OCI-LY7 (cell line): ENCODE measurements at regions not wholly inside any gene's neighbourhood (a gene's known extent, or its start where the extent isn't known, plus 50 kb on each side); places are given as distances from the start of the nearest gene placed in this dataset.
A peak's percentile ranks its signal among the peaks of the same experiment; 100 is the strongest.

ENCODE experiments used
- BruUV-seq: library from RNA; stranded (reverse); fragments of 400-500 nt; replicated peaks from 2 replicates; lab custom pipeline; 2021; lab: Mats Ljungman, UMichigan
- CTCF ChIA-PET: fragments of 300-600 bp; sonication (Branson Sonifier 250); formaldehyde crosslinking; loops from one replicate; lab custom pipeline; 2022; ENCODE audit warnings: antibody characterized with exemption; ENCODE audit not compliant: unreplicated experiment; lab: Charles Lee
- POLR2A ChIA-PET: fragments of 300-600 bp; sonication (Branson Sonifier 250); formaldehyde crosslinking; loops from one replicate; lab custom pipeline; 2022; ENCODE audit warnings: antibody characterized with exemption; lab: Charles Lee
- DNase-seq: peaks from one replicate; pipeline ENCODE4 v3.0.0-alpha.2; 2015; ENCODE audit warnings: low spot score
- H2AFZ ChIP-seq: fragments of 200-600 bp; sonication (generic), shearing (Covaris generic); 2 replicates; pipeline ENCODE4 v1.6.1; 2014; ENCODE audit warnings: mild to moderate bottlenecking, antibody characterized with exemption, low read length, moderate library complexity
- H3K27ac ChIP-seq: fragments of 200-600 bp; sonication (generic); 2 replicates; pipeline ENCODE4 v1.5.1; 2014; ENCODE audit warnings: mixed run types, low read depth, mild to moderate bottlenecking, moderate library complexity, low read length, inconsistent platforms; ENCODE audit not compliant: poor library complexity, severe bottlenecking
- H3K36me3 ChIP-seq: fragments of 200-600 bp; sonication (generic); 2 replicates; pipeline ENCODE4 v1.6.1; 2014; ENCODE audit warnings: mild to moderate bottlenecking, antibody characterized with exemption, low read length, moderate library complexity, mixed read lengths; ENCODE audit not compliant: insufficient read depth
- H3K4me1 ChIP-seq: fragments of 200-600 bp; sonication (generic); 2 replicates; pipeline ENCODE4 v1.5.1; 2014; ENCODE audit warnings: mild to moderate bottlenecking, low read length; ENCODE audit not compliant: insufficient read depth, poor library complexity, severe bottlenecking
- H3K4me2 ChIP-seq: fragments of 200-600 bp; sonication (generic); 2 replicates; pipeline ENCODE4 v1.6.1; 2014; ENCODE audit warnings: mild to moderate bottlenecking, low read length
- H3K4me3 ChIP-seq: fragments of 200-600 bp; sonication (generic); 2 replicates; pipeline ENCODE4 v1.5.1; 2014; ENCODE audit warnings: mild to moderate bottlenecking, low read depth, low read length; ENCODE audit not compliant: poor library complexity, severe bottlenecking
- H3K79me2 ChIP-seq: fragments of 200-600 bp; sonication (generic); 2 replicates; pipeline ENCODE4 v1.6.1; 2016; ENCODE audit warnings: low read depth, mild to moderate bottlenecking, low read length, moderate library complexity, mixed read lengths; ENCODE audit not compliant: insufficient read depth
- H3K9me2 ChIP-seq: fragments of 200-600 bp; sonication (generic); 2 replicates; pipeline ENCODE4 v1.6.1; 2016; ENCODE audit warnings: mild to moderate bottlenecking, low read length, mixed read lengths; ENCODE audit not compliant: insufficient read depth
- H3K9me3 ChIP-seq: fragments of 200-600 bp; sonication (generic); 2 replicates; pipeline ENCODE4 v1.6.1; 2014; ENCODE audit warnings: mild to moderate bottlenecking, mixed run types, low read length, mixed read lengths
- H4K20me1 ChIP-seq: fragments of 200-600 bp; sonication (generic); 2 replicates; pipeline ENCODE4 v1.6.1; 2014; ENCODE audit warnings: mild to moderate bottlenecking, antibody characterized with exemption, low read length, moderate library complexity, mixed read lengths; ENCODE audit not compliant: insufficient read depth
- CTCF ChIP-seq: fragments of 200-600 bp; sonication (generic); conservative IDR thresholded peaks from 2 replicates; pipeline ENCODE4 v1.5.1; 2014; ENCODE audit warnings: mild to moderate bottlenecking, antibody characterized with exemption, low read length, moderate library complexity, mixed read lengths
- EZH2phosphoT487 ChIP-seq: fragments of 200-600 bp; sonication (generic); IDR thresholded peaks from 2 replicates; pipeline ENCODE4 v1.6.1; 2018; ENCODE audit warnings: low read depth, borderline replicate concordance, mild to moderate bottlenecking, mixed run types, antibody characterized with exemption, low read length, moderate library complexity, mixed read lengths
- intact Hi-C: fragments of 100-400 bp; cut with micrococcal nuclease; formaldehyde crosslinking; loops from one replicate; pipeline ENCODE4 v1.10.0; 2022; ENCODE audit not compliant: unreplicated experiment

- POLR2A ChIA-PET, result interaction anchor here (0.7 kb wide), 1 partner anchor 68 kb away, joined by 4 read pairs; no protein-coding TSS in a partner anchor
- H3K4me3 ChIP-seq, result no peak overlapping the region
- no peaks in the 10 kb centered on the region for H4K20me1 ChIP-seq
- no peaks in the 10 kb centered on the region for H3K36me3 ChIP-seq
- H3K9me3 ChIP-seq, result no peaks in the 10 kb centered on the region
- no peak overlapping the region for H3K27ac ChIP-seq
- intact Hi-C loops, result loop anchor here (10.0 kb wide), 2 partner anchors 501 to 929 kb away; partner anchors contain the start of genes GABRA5 and UBE3A
- CTCF ChIA-PET, result no interaction called here
- peaks cover 39% of the 10 kb centered on the region for H3K4me1 ChIP-seq
- DNase-seq, result no peak
- TF ChIP-seq EZH2phosphoT487, result no peak
- TF ChIP-seq CTCF, result no peak
- H2AFZ ChIP-seq, result no peak overlapping the region
- H3K79me2 ChIP-seq, result no peaks in the 10 kb centered on the region
- H3K4me2 ChIP-seq, result no peak overlapping the region
- BruUV-seq, result no TSS peak
- H3K9me2 ChIP-seq, result no peaks in the 10 kb centered on the region
Observed at GRCh38 chr15:25936004-25936403, 72.9 kb upstream of the ATP10A start.

GRCh38 chr15:25933456-25934158 is 70.5 kb upstream of the ATP10A start:
- H2AFZ ChIP-seq, result peak overlapping the region; percentile 98
- H3K79me2 ChIP-seq, result no peaks in the 10 kb centered on the region
- H3K9me3 ChIP-seq, result peaks cover 8% of the 10 kb centered on the region; the same call in 1 of the 2 replicates
- peak; percentile 80 for TF ChIP-seq CTCF
- TF ChIP-seq EZH2phosphoT487, result no peak
- ChIA-PET CTCF (interaction anchor here (0.6 to 2.2 kb wide), 10 partner anchors 12 to 240 kb away, joined by 3 to 9 read pairs (median 4); no protein-coding TSS in a partner anchor), POLR2A (interaction anchor here (0.6 to 1.2 kb wide), 14 partner anchors 10 to 572 kb away, joined by 3 to 7 read pairs (median 3); no protein-coding TSS in a partner anchor)
- H3K4me3 ChIP-seq, result peak overlapping the region; percentile 49
- intact Hi-C loops, result loop anchor here (1.0 to 10.0 kb wide), 6 partner anchors 151 to 931 kb away; partner anchors contain the start of genes GABRA5 and UBE3A
- no peaks in the 10 kb centered on the region for H3K9me2 ChIP-seq
- no TSS peak for BruUV-seq
- H4K20me1 ChIP-seq, result no peaks in the 10 kb centered on the region
- no peak overlapping the region for H3K27ac ChIP-seq
- H3K36me3 ChIP-seq, result no peaks in the 10 kb centered on the region
- H3K4me2 ChIP-seq, result peak overlapping the region; percentile 67
- DNase-seq, result peak; percentile 91
- peaks cover 22% of the 10 kb centered on the region for H3K4me1 ChIP-seq
